ENCODE measurements at regions not wholly inside any gene's neighbourhood (a gene's known extent, or its start where the extent isn't known, plus 50 kb on each side); places are given as distances from the start of the nearest gene placed in this dataset.

DNA sequence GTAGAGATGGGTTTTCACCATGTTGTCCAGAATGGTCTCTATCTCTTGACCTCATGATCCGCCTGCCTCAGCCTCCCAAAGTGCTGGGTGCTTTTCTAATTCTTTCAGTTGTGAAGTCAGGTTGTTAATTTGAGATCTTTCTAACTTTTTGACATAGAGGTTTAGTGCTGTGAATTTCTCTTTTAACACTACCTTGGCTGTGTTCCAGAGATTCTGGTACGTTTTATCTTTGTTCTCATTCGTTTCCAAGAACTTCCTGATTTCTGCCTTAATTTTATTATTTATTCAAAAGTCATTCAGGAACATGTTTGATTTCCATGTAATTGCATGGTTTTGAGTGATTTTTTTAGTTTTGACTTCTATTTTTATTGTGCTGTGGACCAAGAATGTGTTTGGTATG is 63.5 kb upstream of the CCDC54 start:
- Histone ChIP-seq H3K4me3 (ENCODE audit: low read length in 2 of 2) (no peak overlapping the region), H3K27me3 (ENCODE audit: control insufficient read depth in 1 of 2, insufficient read depth in 2 of 2, low read length in 1 of 2) (no peaks in the 10 kb centered on the region), H3K36me3 (ENCODE audit: control insufficient read depth in 1 of 2, insufficient read depth in 2 of 2, low read length in 1 of 2) (no peaks in the 10 kb centered on the region), H3K9me3 (ENCODE audit: control insufficient read depth, low read length) (no peaks in the 10 kb centered on the region), H3K4me1 (ENCODE audit: control insufficient read depth in 1 of 2, insufficient read depth in 2 of 2, low read length in 2 of 2) (no peaks in the 10 kb centered on the region), H3K27ac (ENCODE audit: low read depth in 1 of 2, low read length in 2 of 2) (no peak overlapping the region)
- WGBS, 2 donors = 33 to 35% methylated on average over 3 of the region's 3 CpGs
- no peak for ATAC-seq (ENCODE audit: low FRiP score)
- no peak for DNase-seq
- intact Hi-C loops (cut with DNase I) = no loop called here

DNA sequence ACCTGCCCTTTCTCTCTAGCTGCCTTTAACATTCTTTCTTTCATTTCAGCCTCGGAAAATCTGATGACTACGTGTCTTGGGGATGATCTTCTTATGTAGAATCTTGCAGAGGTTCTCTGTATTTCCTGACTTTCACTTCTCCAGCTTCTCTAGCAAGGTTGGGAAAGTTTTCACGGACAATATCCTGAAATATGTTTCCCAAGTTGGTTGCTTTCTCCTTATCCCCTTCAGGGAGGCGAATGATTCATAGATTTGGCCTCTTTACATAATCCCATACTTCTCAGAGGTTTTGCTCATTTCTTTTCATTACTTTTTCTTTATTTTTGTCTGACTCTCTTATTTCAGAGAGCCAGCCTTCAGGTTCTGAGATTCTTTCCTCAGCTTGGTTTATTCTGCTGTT is 62.1 kb upstream of the CCDC54 start:
- H3K27ac ChIP-seq (ENCODE audit: low read depth in 1 of 2, low read length in 2 of 2) = no peak overlapping the region
- no peak for ATAC-seq (ENCODE audit: low FRiP score)
- no peaks in the 10 kb centered on the region for H3K9me3 ChIP-seq (ENCODE audit: control insufficient read depth, low read length)
- no peaks in the 10 kb centered on the region for H3K4me1 ChIP-seq (ENCODE audit: control insufficient read depth in 1 of 2, insufficient read depth in 2 of 2, low read length in 2 of 2)
- intact Hi-C loops (cut with DNase I) = no loop called here
- no peaks in the 10 kb centered on the region for H3K36me3 ChIP-seq (ENCODE audit: control insufficient read depth in 1 of 2, insufficient read depth in 2 of 2, low read length in 1 of 2)
- no peak overlapping the region for H3K4me3 ChIP-seq (ENCODE audit: low read length in 2 of 2)
- H3K27me3 ChIP-seq (ENCODE audit: control insufficient read depth in 1 of 2, insufficient read depth in 2 of 2, low read length in 1 of 2) = no peaks in the 10 kb centered on the region
- WGBS, 2 donors = 85 to 88% methylated on average over 4 of the region's 4 CpGs
- DNase-seq = no peak

DNA sequence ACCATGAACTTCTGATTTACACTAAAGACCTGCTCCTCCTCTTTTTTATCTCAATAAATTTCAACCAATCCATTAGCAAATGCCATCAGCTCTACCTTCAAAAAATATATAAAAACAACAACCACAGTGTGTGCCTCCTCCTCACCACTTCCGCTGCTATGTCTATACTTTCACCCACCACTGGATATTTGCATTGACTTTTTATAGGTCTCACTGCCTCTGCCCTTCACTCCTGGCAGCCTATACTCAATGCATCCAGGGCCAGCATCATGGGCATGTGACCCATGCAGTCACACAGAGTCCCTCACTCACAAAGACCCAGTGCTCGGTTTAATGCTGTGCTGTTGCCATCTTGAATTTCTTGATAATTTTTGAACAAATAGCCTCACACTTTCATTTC is 53.5 kb upstream of the CCDC54 start:
- H3K4me1 ChIP-seq (ENCODE audit: control insufficient read depth in 1 of 2, insufficient read depth in 2 of 2, low read length in 2 of 2) = no peaks in the 10 kb centered on the region
- WGBS, 2 donors = 92 to 94% methylated on average over 2 of the region's 2 CpGs
- no peak overlapping the region for H3K27ac ChIP-seq (ENCODE audit: low read depth in 1 of 2, low read length in 2 of 2)
- H3K9me3 ChIP-seq (ENCODE audit: control insufficient read depth, low read length) = no peaks in the 10 kb centered on the region
- ATAC-seq (ENCODE audit: low FRiP score) (no peak), DNase-seq (no peak)
- H3K4me3 ChIP-seq (ENCODE audit: low read length in 2 of 2) = no peak overlapping the region
- H3K36me3 ChIP-seq (ENCODE audit: control insufficient read depth in 1 of 2, insufficient read depth in 2 of 2, low read length in 1 of 2) = no peaks in the 10 kb centered on the region
- intact Hi-C loops (cut with DNase I) = no loop called here
- no peaks in the 10 kb centered on the region for H3K27me3 ChIP-seq (ENCODE audit: control insufficient read depth in 1 of 2, insufficient read depth in 2 of 2, low read length in 1 of 2)

DNA sequence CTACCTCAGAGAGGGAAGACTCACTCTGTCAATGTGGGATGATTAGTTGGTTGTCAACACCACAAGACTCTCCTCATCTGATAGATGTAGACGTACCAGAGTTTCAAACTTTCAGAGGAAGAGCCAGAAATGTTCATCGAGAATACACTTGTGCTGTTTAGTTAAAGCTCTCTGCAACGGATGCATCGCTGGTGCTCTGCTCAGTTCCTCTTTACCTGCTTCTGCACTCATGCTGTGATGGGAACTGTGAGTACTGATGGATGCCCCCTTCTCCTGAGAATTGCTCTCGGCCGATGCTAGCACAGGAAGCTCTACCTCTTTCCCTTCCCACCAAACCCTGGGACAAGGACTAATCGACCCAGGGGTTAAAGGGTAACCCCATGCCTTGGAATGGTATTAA is 51.8 kb upstream of the CCDC54 start:
- WGBS, 2 donors = 63 to 67% methylated on average over 7 of the region's 7 CpGs
- ATAC-seq (ENCODE audit: low FRiP score) (no peak), DNase-seq (no peak)
- Histone ChIP-seq H3K9me3 (ENCODE audit: control insufficient read depth, low read length) (no peaks in the 10 kb centered on the region), H3K27me3 (ENCODE audit: control insufficient read depth in 1 of 2, insufficient read depth in 2 of 2, low read length in 1 of 2) (no peaks in the 10 kb centered on the region), H3K4me3 (ENCODE audit: low read length in 2 of 2) (no peak overlapping the region), H3K4me1 (ENCODE audit: control insufficient read depth in 1 of 2, insufficient read depth in 2 of 2, low read length in 2 of 2) (no peaks in the 10 kb centered on the region), H3K27ac (ENCODE audit: low read depth in 1 of 2, low read length in 2 of 2) (no peak overlapping the region), H3K36me3 (ENCODE audit: control insufficient read depth in 1 of 2, insufficient read depth in 2 of 2, low read length in 1 of 2) (no peaks in the 10 kb centered on the region)
- intact Hi-C loops (cut with DNase I) = no loop called here

All from aorta (tissue), 5 donors.